Renal pelvis (tissue), 1 donor: ENCODE measurements at regions not wholly inside any gene's neighbourhood (a gene's known extent, or its start where the extent isn't known, plus 50 kb on each side); places are given as distances from the start of the nearest gene placed in this dataset.
"Not testable (repeated sequence)": the region's sequence is repeated elsewhere in the genome, so short reads cannot be mapped to it uniquely, and the experiment has no call there.

Experiments
- DNase-seq: peaks from one replicate; pipeline ENCODE4 v3.0.0-alpha.2; 2013

GRCh38 chr16:29278097-29278871, 128.2 kb downstream of the NPIPB11 start:
- DNase-seq: not testable (repeated sequence)

GRCh38 chr16:29276446-29276845, 130.1 kb downstream of the NPIPB11 start:
- DNase-seq: not testable (repeated sequence)

- not testable (repeated sequence) for DNase-seq
These were observed 132.2 kb downstream of the NPIPB11 start for GRCh38 chr16:29274055-29275035.

- not testable (repeated sequence) for DNase-seq
These were observed 133.0 kb downstream of the NPIPB11 start for GRCh38 chr16:29273298-29274054.

- not testable (repeated sequence) for DNase-seq
These were observed 134.5 kb downstream of the NPIPB11 start for GRCh38 chr16:29271721-29272675.

GRCh38 chr16:29270923-29271322, 135.6 kb downstream of the NPIPB11 start:
- not testable (repeated sequence) for DNase-seq

- not testable (repeated sequence) for DNase-seq
These were observed 136.5 kb downstream of the NPIPB11 start for GRCh38 chr16:29270033-29270432.

GRCh38 chr16:29269192-29269811, 137.2 kb downstream of the NPIPB11 start:
- not testable (repeated sequence) for DNase-seq

- DNase-seq: not testable (repeated sequence)
These were observed 137.7 kb downstream of the NPIPB11 start for GRCh38 chr16:29268785-29269191.

GRCh38 chr16:29268348-29268747, 138.2 kb downstream of the NPIPB11 start:
- DNase-seq: not testable (repeated sequence)

- DNase-seq: not testable (repeated sequence)
These were observed 138.6 kb downstream of the NPIPB11 start for GRCh38 chr16:29267891-29268290.

- not testable (repeated sequence) for DNase-seq
These were observed 139.4 kb downstream of the NPIPB11 start for GRCh38 chr16:29267055-29267619.

GRCh38 chr16:29266612-29267011, 139.9 kb downstream of the NPIPB11 start:
- DNase-seq: not testable (repeated sequence)

GRCh38 chr16:29265255-29265853, 141.2 kb downstream of the NPIPB11 start:
- not testable (repeated sequence) for DNase-seq

GRCh38 chr16:29264080-29264837, 142.3 kb downstream of the NPIPB11 start:
- DNase-seq: not testable (repeated sequence)

GRCh38 chr16:29262725-29263124, 143.8 kb downstream of the NPIPB11 start:
- DNase-seq: not testable (repeated sequence)

- DNase-seq: not testable (repeated sequence)
These were observed 144.9 kb downstream of the NPIPB11 start for GRCh38 chr16:29261427-29262248.
